Non-pigmented ciliary epithelial cell (primary cell): ENCODE measurements at regions not wholly inside any gene's neighbourhood (a gene's known extent, or its start where the extent isn't known, plus 50 kb on each side); places are given as distances from the start of the nearest gene placed in this dataset.

Experiments
- DNase-seq: peaks from one replicate; pipeline ENCODE4 v3.0.0-alpha.2; 2010; ENCODE audit warnings: low read depth

DNA sequence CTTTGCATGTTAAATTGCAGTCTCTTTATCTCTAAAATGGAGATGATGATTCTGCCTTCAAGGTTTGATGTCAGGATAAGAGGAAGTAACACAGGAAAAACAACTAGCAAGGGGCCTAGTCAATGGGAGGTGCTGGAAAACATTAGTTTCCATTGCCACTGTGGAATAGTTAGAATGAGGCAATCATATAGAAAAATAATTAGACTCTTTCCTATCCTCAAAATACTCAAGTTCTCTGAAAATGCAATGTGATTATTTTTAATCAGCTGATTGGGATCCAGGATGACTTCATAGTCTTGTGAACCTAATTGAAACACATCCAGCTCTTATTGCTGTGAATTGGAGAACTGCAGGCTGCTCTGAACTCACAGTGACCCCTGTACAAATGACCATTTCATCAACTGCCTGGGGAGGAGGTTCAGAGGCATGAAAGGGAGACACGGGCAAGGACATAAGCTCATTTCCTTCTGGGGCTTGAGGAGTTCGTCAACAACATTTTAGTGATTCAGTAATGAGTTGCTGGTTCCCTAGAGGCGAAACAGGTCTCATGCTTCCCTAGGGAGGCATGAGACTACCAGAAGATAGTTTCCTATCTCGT is 422.5 kb downstream of the LPIN1 start:
- DNase-seq: peak; percentile 90

DNA sequence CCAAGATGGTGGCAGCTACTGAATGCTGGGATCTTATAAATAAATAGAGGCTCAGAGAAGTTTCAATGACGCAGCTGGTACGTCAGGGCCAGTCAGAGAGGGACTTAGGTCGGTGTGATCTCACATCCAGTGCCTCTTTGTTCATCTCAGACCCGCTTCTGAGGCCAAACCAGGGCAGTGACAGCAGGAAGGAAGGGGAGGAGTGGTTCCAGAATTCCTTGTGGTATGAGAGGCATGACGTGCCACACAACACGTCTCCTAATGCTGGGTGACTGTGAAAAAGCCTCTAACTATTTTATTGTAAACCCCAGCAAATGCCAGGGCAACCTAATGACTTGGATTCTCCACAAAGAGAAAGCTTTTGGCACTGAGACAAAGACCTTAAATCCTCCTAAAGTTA is 423.3 kb downstream of the LPIN1 start:
- DNase-seq: peak; percentile 75

DNA sequence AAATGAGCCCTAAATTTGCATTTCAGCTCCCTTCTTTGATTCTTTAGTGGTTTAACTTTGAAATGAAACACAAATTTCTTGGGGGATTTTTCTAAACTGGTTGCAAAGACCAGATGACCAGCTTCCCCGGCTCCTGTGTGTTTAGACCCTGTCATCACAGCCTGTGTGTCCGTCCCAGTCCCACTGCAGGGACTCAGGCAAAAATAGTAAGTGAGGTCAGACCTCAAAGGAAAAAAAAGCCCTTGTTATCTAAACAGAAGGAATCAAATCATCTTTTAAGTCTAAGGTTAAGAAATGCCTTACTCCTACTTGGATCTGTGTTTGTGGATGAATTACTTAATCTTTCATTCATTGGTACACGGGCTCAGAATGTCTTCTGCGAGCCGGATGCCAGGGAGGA is 423.7 kb downstream of the LPIN1 start:
- DNase-seq: no peak

DNA sequence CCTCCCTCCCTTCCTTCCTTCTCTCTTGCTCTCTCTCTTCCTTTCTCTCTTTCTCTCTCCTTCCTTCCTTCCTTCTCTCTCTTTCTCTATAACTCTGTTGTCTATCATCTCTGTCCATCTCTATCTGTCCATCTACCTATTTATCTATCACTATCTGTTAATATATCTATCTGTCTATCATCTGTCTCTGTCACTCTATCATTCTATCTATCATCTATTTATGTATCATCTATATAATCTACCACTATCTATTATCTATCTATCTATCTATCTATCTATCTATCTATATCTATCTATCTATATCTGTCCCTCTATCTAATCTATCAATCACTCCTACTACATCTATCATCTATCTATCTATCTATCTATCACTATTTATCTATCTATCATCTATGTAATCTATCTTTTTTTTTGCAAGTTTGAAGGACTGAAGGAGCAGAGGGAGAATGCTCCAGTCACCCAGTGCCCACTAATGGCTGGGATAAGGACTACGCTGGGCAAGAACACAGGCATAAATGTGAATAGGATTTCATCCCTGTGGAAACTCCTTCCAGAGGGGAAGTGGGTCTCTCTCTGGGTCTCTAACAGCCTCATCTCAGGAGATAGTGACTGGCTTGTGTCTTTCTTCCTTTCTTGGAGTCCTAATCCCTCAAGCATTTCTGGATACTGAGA is 427.0 kb downstream of the LPIN1 start:
- DNase-seq: no peak

DNA sequence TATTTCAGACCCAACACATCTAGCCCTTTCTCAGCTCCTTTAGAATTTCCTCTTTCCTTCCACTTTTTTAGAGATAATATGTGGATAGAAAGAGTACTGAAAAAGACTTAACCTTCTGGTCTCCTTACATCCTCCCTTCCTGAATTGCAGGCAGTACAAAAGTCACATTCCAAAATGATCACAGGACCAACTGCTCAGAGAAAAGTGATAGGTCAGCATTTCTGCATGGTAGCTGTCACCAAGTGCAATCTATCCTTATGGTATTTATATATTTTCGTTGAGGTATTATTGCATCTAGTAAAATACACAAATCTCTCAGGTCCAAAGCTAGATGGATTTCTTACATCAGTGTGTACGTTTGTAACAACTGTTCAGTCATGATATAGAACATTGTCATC is 427.5 kb downstream of the LPIN1 start:
- no peak for DNase-seq

DNA sequence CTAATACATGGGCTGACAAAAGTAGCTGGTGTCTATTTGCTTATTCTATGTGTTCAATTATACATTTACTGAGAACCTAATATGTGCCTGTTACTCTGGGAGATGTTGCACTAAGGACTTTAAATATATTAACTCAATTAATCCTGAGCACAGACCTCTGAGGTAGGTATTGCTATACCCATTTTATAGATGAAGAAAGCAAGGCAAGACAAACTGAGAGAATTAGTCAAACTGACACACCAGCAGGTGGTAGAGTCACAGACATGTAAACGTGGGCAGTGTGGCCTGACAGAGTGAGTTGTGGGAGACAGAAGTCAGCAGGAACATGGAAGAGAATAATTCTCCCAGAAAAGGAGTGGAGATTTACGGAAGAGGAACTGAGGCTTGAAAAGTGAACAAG is 428.9 kb downstream of the LPIN1 start:
- no peak for DNase-seq

DNA sequence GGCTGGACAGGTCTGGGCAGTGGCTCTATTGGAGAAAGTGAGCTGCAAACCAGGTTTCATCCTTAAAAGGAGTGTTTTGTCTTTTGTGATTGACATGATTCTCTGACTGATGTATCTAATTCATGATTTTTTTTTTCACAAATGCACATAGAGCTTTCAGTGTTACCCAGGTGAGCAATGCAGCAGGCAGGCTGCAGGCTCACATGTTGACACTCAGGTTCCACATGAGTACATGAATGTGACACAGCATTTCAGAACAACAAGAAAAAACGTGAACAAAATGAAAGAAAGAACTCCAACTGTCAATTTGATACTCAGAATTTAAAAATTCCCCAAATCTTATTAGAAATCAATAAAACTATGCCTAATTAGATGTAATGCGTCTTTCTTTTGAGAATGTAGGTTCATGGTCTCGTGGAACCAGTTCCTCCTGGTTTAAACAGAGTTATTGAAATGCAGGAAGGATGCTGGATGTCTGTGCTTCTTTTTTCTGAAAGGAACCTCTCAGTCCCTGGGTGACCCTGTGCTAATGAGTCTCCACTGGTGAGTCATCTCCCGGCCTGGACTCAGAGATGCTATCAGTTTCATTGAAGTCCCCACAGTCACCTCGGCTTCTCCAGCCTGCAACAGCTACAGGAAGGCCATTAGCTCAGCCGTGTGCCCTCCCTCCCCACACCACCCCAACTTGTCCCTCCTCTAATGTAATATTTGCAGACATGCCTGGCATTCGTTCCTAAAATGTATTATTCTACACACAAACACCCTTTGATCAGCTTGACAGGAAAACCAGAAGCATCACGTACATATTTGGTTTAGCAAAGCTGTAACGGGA is 430.4 kb downstream of the LPIN1 start:
- no peak for DNase-seq

DNA sequence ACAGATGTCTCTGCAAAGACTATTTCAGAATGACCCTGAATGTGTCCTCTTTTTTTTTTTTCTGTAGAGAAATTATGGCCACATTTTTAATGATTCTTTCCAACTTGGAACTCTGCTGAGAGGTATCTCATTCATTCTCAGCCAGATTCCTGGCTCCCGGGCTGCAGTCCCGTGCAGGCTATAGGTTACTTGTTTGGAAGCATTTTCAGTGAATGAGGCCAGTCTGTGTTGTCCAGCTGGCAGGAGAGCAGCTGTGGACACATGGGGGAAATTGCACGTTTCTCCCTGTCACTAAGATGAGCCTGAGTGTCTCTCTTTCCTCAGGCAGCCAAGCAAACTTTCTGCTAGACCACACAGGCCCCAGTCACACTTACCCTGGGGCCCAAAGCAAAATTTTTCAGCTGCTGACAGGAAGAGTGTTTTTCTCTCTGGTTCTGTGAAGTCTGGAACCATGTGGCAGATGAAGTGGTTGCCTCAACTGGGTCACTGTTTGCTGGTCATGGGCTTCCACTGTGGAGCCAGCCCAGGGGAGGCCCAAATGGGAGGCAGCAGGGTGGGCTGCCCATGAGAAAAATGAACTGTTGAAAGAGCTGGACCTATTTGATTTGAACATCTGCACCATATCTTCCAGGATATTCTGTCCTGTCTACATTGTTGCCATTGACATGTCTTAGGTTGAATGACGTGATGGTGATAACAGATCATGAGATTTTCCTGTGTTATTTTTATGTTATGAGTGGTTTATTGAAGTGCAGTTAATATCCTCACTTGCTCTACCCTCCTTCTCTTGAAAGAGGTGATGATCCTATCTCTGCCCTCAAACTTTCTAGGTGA is 431.2 kb downstream of the LPIN1 start:
- no peak for DNase-seq

DNA sequence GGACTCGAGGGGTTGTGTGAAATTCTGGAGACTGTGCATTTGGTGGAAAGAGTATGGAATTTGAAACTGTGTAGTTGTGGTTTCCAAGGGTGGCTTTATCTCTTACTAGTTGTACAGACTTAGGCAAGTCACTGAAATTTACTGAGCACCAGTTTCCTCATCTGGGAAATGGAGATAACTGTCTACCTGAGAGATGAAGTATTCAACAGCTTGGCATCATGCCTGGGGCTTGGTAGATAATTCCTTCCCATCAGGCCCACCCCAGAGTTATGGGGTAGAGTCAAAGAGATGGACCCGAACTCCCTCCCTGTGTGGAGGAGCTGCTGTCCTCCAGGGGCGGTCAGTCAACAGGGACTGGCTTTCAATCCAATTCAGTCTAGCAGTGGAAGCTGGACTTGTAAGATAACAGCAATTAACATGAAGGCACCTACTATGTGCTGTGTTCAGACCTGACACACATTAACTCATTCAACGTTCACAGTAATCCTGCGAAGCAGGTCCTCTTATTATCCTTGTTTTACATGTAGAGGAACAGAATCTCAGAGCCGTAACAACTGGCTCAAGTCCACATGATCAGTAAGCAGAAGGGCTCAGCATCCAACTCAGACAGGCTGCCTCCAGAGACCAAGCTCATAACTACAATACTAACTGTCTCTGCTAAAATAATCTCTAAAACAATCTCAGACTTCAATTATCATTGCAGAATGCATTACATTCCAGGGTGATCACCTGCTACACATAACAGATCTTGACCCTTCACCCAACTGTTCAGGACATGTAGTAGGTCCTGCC is 432.1 kb downstream of the LPIN1 start:
- DNase-seq: no peak

DNA sequence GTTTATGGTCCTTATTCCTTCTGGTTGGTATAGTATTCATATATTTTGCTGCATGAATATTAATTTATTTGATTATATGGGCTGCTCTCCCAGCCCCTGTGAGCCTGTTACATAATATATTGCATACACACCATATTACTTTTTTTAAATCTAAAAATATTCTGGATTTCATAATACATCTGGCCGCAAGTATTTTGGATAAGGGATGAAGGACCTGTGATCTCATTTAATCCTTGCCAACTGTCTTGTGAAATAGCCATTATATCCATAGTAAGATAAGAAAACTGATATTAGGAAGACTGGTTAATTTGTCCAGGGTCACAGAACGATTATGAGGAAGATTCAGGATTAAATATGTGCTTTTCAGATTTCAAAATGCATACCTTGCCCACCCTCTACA is 433.6 kb downstream of the LPIN1 start:
- DNase-seq: no peak

DNA sequence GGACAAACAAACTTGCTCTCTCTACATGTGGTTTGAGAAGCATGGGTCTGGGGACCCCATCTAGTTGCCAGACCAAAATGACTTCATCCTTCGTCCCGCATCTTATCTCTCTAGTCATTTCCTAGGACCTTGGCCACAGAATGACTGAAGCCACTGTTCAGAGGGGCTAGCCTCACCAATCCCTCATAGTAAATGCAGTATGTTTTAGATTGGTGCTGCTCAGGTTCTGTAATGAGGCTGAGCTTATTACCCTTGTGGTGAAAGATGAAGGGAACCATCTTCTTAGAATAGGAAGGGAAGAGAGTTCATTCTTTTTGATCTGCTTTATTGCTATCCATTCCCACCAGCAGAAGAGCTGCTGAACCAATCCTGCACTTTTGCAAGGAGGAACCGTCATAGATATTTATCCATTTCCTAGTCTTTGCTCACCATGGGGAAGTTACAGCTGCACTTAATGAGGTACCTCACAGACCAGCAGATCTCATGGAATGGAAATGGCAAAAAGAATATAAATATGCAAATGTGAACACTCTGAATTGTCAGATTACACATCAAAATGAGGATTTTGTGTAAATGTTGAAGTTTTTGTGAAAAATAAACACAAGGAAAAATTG is 436.7 kb downstream of the LPIN1 start:
- DNase-seq: no peak

DNA sequence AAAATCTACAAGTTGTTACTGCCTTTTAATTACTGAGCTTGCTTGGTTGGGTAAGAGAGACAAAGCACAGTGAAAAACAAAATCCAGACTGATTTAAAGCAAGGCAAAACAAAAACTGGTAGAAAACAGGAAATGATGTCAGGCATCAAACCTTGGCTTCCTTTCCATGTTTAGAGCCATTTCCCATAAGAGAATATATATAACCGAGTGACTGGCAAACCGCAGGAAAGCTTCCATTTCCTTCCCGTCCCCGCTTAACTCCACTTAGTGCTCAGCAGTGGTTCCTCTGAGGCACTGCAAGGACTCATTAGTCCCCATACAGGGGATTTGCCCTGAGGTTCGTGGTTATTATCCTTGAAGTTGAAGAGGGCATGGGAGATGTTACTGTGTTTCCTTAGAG is 446.3 kb downstream of the LPIN1 start:
- DNase-seq: no peak

DNA sequence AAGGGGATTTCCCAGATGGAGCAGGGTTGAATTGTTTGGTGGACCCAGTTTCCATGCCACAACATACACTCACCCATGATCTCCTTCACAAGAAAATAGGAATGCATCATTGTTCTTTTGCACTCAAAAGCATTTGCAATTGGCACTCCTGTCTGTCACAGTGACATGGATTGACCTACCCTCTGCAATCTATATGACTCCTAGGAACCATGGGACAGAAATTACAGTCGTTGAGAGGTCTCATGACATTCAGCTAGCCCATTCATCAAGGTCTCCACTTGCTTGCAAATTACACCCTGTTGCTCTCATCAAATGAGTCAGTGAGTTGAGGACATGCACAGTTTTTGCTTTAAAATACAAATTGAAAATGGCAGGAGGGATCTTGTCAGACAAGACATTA is 448.5 kb downstream of the LPIN1 start:
- no peak for DNase-seq

DNA sequence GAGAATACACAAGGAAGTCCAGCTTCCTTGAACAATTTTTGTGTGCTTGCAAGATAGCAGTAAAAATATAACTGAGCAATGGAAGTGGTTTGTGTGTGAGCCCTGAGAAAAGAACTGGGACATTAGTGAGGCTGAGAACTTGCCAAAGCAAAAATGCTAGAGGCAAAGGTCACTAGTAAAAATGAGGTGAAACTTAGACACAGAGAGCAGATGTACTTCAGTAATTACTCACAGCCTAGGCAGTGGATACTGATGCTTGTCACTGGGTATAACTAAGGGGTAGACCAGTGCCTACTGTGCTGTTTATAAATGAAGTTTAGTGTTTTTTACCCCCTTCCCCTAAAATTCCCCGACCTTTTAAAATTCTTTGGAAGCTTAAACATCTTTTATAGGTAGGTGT is 450.1 kb downstream of the LPIN1 start:
- DNase-seq: no peak

DNA sequence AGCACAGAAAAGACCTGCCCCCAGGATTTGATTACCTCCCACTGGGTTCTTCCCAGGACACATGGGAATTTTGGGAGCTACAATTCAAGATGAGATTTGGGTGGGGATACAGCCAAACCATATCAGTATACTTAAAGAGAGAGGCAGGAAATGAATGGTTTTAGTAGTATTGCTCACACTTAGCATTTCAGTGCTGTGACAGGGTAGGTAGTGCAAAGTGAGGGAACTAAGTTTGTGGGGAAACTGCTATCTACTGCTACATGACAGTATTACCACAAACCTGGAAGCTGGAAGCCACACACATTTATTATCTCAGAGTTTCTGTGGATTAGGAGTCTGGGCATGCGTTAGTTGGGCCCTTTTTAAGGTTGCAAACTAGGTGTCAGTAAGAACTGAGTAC is 450.7 kb downstream of the LPIN1 start:
- DNase-seq: no peak

DNA sequence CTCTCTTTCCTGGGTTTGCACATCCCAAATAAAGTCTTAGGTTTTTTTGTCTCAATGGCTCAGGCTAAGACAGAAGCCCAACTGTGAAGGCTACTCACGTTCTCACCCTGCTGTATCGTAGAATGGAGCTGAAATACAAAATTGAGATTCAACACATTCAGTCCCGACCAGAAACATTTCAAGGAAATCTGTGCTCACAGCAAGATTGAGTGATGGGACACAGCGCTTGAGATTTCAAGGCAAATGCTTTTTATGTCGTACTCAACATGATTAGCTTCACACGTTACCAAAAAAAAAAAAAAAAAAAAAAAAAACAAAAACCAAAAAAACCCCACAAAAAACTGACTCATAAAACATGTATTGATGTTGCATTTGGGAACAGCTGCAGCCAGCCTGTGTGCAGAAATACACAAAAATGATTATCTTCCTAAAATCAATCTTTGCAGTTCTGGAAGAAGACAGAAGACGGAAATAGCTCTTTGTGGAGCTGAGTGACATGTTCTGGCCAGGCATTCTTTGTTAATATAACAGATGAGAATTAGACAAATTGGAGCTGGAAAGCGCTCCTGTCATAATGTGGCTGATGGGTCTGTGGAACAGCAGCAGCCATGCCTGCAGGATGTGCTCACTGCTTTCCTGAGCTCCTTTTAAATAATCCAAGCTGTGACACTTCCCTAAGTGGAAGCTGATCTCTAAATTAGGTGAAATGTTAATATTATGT is 453.2 kb downstream of the LPIN1 start:
- DNase-seq: no peak

DNA sequence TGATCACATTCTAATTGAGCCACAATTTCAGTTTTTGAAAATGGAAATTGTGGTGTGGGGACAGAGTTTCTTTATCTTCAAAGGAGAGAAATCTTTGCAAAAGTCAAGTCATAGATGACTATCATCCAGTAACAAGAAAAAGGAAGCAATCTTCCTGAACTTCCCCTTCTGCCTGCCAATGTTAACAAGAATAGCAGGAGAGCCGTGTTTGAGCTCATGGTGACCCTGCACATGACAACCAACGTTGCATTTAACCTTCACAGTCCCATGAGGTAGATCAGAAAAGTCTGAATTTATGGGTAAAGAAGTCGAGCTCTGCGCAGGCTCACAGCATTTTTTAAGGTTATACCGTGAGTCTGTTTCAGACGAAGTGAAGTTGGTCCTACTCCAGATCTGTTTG is 454.9 kb downstream of the LPIN1 start:
- no peak for DNase-seq

DNA sequence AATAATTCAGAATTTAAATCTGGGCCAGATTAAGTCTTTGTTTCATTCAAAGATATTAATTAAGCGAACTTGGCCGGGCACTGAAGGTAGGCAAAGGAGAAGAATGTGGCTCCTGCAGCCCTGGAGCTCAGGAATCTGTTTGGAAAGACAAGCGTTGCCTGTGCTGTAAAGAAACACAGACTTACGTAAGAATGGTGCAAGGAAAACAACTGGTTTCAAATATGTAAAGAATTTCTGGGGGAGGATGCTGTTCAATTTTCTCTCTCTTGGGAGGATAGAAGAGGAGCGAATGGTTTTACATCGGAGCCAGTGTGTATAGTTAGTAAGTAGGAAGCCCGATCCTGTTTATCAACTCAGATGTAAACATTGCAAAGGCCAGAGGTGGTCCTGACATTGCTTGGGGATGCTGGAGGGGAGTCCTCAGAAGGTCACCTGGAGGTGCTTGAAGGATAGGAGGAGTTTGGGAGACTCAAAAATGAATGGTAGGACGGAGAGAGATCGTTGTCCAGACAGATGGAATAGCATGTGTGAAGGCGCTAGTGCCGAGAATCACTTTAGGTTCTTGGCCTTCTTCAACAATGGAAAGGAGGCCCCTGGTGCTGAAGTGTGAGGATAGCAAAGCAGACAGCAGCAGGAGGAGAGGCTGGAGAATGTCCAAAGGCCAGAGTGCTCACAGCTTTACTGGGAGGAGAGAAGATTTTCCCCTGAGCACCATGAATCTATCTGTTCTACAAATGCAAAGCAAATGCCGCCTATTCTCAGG is 456.1 kb downstream of the LPIN1 start:
- peak; percentile 42 for DNase-seq

DNA sequence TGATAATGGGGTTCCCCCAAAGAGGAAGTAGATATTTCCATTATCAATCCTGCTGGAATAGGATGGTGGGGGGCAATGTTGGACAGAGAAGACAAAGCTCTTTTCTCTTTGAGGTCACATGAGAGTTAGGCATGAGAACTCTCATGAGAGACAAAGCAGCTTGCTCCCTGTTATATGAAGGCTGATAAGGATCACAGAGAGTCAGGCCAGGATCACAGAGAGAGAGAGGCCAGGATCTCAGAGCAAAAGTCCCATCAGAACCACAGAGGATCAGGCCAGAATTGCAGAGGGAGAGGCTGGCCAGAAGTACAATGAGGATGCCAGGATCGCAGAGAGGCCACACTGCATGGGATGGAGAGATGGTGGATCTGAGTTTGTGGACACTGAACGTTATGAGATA is 457.1 kb downstream of the LPIN1 start:
- no peak for DNase-seq

DNA sequence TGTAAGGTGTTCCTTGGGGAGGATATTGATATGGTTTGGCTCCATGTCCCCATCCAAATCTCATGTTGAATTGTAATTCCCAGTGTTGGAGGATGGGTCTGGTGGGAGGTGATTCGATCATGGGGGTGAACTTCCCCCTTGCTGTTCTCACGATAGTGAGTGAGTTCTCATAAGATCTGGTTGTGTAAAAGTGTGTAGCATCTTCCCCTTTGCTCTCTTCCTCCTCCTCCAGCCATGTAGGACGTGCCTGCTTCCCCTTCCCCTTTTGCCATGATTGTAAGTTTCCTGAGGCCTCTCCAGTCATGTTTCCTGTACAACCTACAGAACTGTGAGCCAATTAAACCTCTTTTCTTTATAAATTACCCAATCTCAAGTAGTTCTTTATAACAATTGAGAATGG is 458.7 kb downstream of the LPIN1 start:
- no peak for DNase-seq
